SK-N-SH (cell line): ENCODE measurements at regions not wholly inside any gene's neighbourhood (a gene's known extent, or its start where the extent isn't known, plus 50 kb on each side); places are given as distances from the start of the nearest gene placed in this dataset.

Experiments used
- CTCF ChIA-PET: fragments of 300-600, 350-600 bp; formaldehyde crosslinking; extraction: SDS; loops from one replicate; lab custom pipeline; 2021; lab: Yijun Ruan, JAX
- POLR2A ChIA-PET: fragments of 350-600 bp; sonication (Branson Sonifier 250); formaldehyde crosslinking; extraction: SDS; loops from one replicate; lab custom pipeline; 2020; ENCODE audit warnings: antibody characterized with exemption, inconsistent platforms; lab: Yijun Ruan, JAX
- DNase-seq: peaks from one replicate; pipeline ENCODE4 v3.0.0; 2012
- H2AFZ ChIP-seq: fragments of 200-600 bp; sonication (generic); 2 replicates; pipeline ENCODE4 v1.8.1; 2016; ENCODE audit warnings: antibody characterized with exemption, mild to moderate bottlenecking, low read depth
- H3F3A ChIP-seq: fragments of 200-600 bp; sonication (generic); replicated peaks from 2 replicates; pipeline ENCODE3; 2016; ENCODE audit warnings: antibody characterized with exemption, mild to moderate bottlenecking; ENCODE audit not compliant: insufficient read depth
- H3K27ac ChIP-seq, 2 experiments: fragments of 200-500 bp in 1 of 2; fragments of 200-600 bp in 1 of 2; sonication (Bioruptor generic) in 1 of 2; sonication (generic), shearing (Covaris generic) in 1 of 2; 2 replicates each; pipeline versions ENCODE4 v1.5.1 to v1.6.1; 2014 to 2016; ENCODE audit warnings: low read depth in 2 of 2, inconsistent platforms in 1 of 2, low read length in 1 of 2, mild to moderate bottlenecking in 1 of 2, mixed read lengths in 1 of 2
- H3K27me3 ChIP-seq: fragments of 200-600 bp; sonication (generic), shearing (Covaris generic); 2 replicates; pipeline ENCODE4 v1.6.1; 2016; ENCODE audit warnings: mixed run types; ENCODE audit not compliant: insufficient read depth
- H3K36me3 ChIP-seq, 2 experiments: fragments of 200-500 bp in 1 of 2; fragments of 200-600 bp in 1 of 2; sonication (Bioruptor generic) in 1 of 2; sonication (generic) in 1 of 2; replicated peaks in 1 of 2; 2 replicates each; pipeline versions ENCODE3 to v1.5.1; 2014 to 2016; ENCODE audit warnings: low read length in 1 of 2, mild to moderate bottlenecking in 1 of 2; ENCODE audit not compliant: insufficient read depth in 2 of 2, control insufficient read depth in 1 of 2
- H3K4me1 ChIP-seq, 2 experiments: fragments of 200-500 bp in 1 of 2; fragments of 200-600 bp in 1 of 2; sonication (Bioruptor generic) in 1 of 2; sonication (generic), shearing (Covaris generic) in 1 of 2; 2 replicates each; pipeline versions ENCODE4 v1.5.1 to v1.6.1; 2014 to 2016; ENCODE audit warnings: low read depth in 1 of 2, low read length in 1 of 2, mixed run types in 1 of 2; ENCODE audit not compliant: insufficient read depth in 2 of 2, control insufficient read depth in 1 of 2
- H3K4me2 ChIP-seq: fragments of 200-600 bp; sonication (generic), shearing (Covaris generic); 2 replicates; pipeline ENCODE4 v1.6.1; 2017; ENCODE audit warnings: mixed run types
- H3K4me3 ChIP-seq, 2 experiments: fragments of 200-500 bp in 1 of 2; fragments of 200-600 bp in 1 of 2; sonication (Bioruptor generic) in 1 of 2; sonication (generic), shearing (Covaris generic) in 1 of 2; 2 replicates each; pipeline versions ENCODE4 v1.5.1 to v1.8.1; 2014 to 2016; ENCODE audit warnings: low read depth in 2 of 2, inconsistent platforms in 1 of 2, low read length in 1 of 2, mild to moderate bottlenecking in 1 of 2, mixed read lengths in 1 of 2, moderate library complexity in 1 of 2
- H3K79me2 ChIP-seq: fragments of 200-600 bp; sonication (generic); 2 replicates; pipeline ENCODE4 v1.8.1; 2017; ENCODE audit warnings: mild to moderate bottlenecking; ENCODE audit not compliant: insufficient read depth
- H3K9ac ChIP-seq: fragments of 200-600 bp; sonication (generic); 2 replicates; pipeline ENCODE4 v1.6.1; 2017; ENCODE audit warnings: mixed run types
- H3K9me2 ChIP-seq: fragments of 200-600 bp; sonication (generic); 2 replicates; pipeline ENCODE4 v1.6.1; 2017; ENCODE audit warnings: mixed run types
- H3K9me3 ChIP-seq: fragments of 200-600 bp; sonication (generic); 2 replicates; pipeline ENCODE4 v1.6.1; 2017; ENCODE audit warnings: mixed run types, mild to moderate bottlenecking, moderate library complexity
- H4K20me1 ChIP-seq: fragments of 200-600 bp; sonication (generic); 2 replicates; pipeline ENCODE4 v1.6.1; 2017; ENCODE audit warnings: mild to moderate bottlenecking, mixed run types; ENCODE audit not compliant: insufficient read depth
- CHD2 ChIP-seq: fragments of 150-350 bp; IDR thresholded peaks from 2 replicates; pipeline ENCODE4 v1.6.1; 2018; ENCODE audit warnings: low read length; ENCODE audit not compliant: partially characterized antibody
- FOSL2 ChIP-seq: IDR thresholded peaks from 2 replicates; pipeline ENCODE4 v1.4.0; 2012; ENCODE audit warnings: low read depth, mild to moderate bottlenecking, moderate library complexity, borderline replicate concordance
- FOXJ3 ChIP-seq: sonication (generic); formaldehyde crosslinking; IDR thresholded peaks from 2 replicates; pipeline ENCODE4 v1.5.1; 2020; ENCODE audit warnings: mild to moderate bottlenecking, missing genetic modification reagents
- FOXM1 ChIP-seq: IDR thresholded peaks from 2 replicates; pipeline ENCODE4 v1.4.0; 2012; ENCODE audit warnings: low read depth, mild to moderate bottlenecking
- GABPA ChIP-seq: IDR thresholded peaks from 2 replicates; pipeline ENCODE4 v1.4.0; 2012; ENCODE audit warnings: low read depth, mild to moderate bottlenecking
- MEF2A ChIP-seq: IDR thresholded peaks from 2 replicates; pipeline ENCODE4 v1.4.0; 2012; ENCODE audit warnings: low read depth, borderline replicate concordance
- MXI1 ChIP-seq: IDR thresholded peaks from 2 replicates; pipeline ENCODE4 v1.6.1; 2012; ENCODE audit warnings: mild to moderate bottlenecking, low read depth, low read length, improper control_type of control experiment
- NFIC ChIP-seq: IDR thresholded peaks from 2 replicates; pipeline ENCODE4 v1.4.0; 2012; ENCODE audit warnings: borderline replicate concordance
- NRF1 ChIP-seq: IDR thresholded peaks from 2 replicates; pipeline ENCODE4 v1.6.1; 2012; ENCODE audit warnings: low read depth, mild to moderate bottlenecking, low read length
- POLR2AphosphoS5 ChIP-seq: IDR thresholded peaks from 2 replicates; pipeline ENCODE4 v1.6.1; 2012; ENCODE audit warnings: low read depth, low read length
- RCOR1 ChIP-seq: fragments of 150-350 bp; IDR thresholded peaks from 2 replicates; pipeline ENCODE4 v1.6.1; 2017; ENCODE audit warnings: antibody characterized with exemption, low read length
- REST ChIP-seq: IDR thresholded peaks from 2 replicates; pipeline ENCODE4 v1.6.1; 2012; ENCODE audit warnings: mild to moderate bottlenecking, low read depth, low read length, moderate library complexity
- RFX5 ChIP-seq: IDR thresholded peaks from 2 replicates; pipeline ENCODE4 v1.6.1; 2012; ENCODE audit warnings: mild to moderate bottlenecking, improper control_type of control experiment, low read length
- RXRA ChIP-seq: IDR thresholded peaks from 2 replicates; pipeline ENCODE4 v1.4.0; 2012; ENCODE audit warnings: low read depth, mild to moderate bottlenecking, borderline replicate concordance
- SMC3 ChIP-seq: IDR thresholded peaks from 2 replicates; pipeline ENCODE4 v1.6.1; 2012; ENCODE audit warnings: low read depth, low read length, improper control_type of control experiment
- USF1 ChIP-seq: IDR thresholded peaks from 2 replicates; pipeline ENCODE4 v1.4.0; 2012; ENCODE audit warnings: low read depth, borderline replicate concordance
- USF2 ChIP-seq: fragments of 150-350 bp; IDR thresholded peaks from 2 replicates; pipeline ENCODE4 v1.6.1; 2017; ENCODE audit warnings: antibody characterized with exemption, low read length, low read depth, borderline replicate concordance
- YY1 ChIP-seq: IDR thresholded peaks from 2 replicates; pipeline ENCODE4 v1.4.0; 2012; ENCODE audit warnings: low read depth, mild to moderate bottlenecking
- ZBTB33 ChIP-seq: IDR thresholded peaks from 2 replicates; pipeline ENCODE4 v1.4.0; 2012; ENCODE audit warnings: low read depth, borderline replicate concordance
- whole genome bisulfite sequencing: methylation state at CpG from one replicate; pipeline ENCODE4 v1.1.6; 2017; ENCODE audit warnings: low lambda C conversion rate; 5-methylcytosine and 5-hydroxymethylcytosine counted together

- no peaks in the 10 kb centered on the region for H3K4me1 ChIP-seq
- 27% methylated on average over 11 of the region's 12 CpGs for WGBS
- no peaks in the 10 kb centered on the region for H3K36me3 ChIP-seq
- POLR2A ChIA-PET = no interaction called here
- TF ChIP-seq YY1 (no peak), RFX5 (no peak), FOSL2 (no peak), ZBTB33 (no peak), REST (no peak), POLR2AphosphoS5 (no peak), MEF2A (no peak), FOXM1 (no peak)
- no peak overlapping the region for H3K27ac ChIP-seq
- H3K9me3 ChIP-seq = no peaks in the 10 kb centered on the region
- H2AFZ ChIP-seq = no peak overlapping the region
- no peaks in the 10 kb centered on the region for H3F3A ChIP-seq
- H3K9me2 ChIP-seq = no peaks in the 10 kb centered on the region
- H3K9ac ChIP-seq = no peak overlapping the region
- no peaks in the 10 kb centered on the region for H3K79me2 ChIP-seq
- H4K20me1 ChIP-seq = no peaks in the 10 kb centered on the region
- H3K27me3 ChIP-seq = peaks cover 8% of the 10 kb centered on the region; the same call in 1 of the 2 replicates
- DNase-seq = no peak
- no peak overlapping the region for H3K4me2 ChIP-seq
- CTCF ChIA-PET = no interaction called here
- H3K4me3 ChIP-seq = no peak overlapping the region
Observed at GRCh38 chr19:28446511-28446910, 766.4 kb downstream of the UQCRFS1 start.

GRCh38 chr19:28445826-28446225 lies 767.1 kb downstream of the UQCRFS1 start:
- Histone ChIP-seq H3K4me3 (no peak overlapping the region), H2AFZ (no peak overlapping the region), H3K27ac (no peak overlapping the region), H4K20me1 (no peaks in the 10 kb centered on the region), H3K27me3 (peaks cover 8% of the 10 kb centered on the region; the same call in 1 of the 2 replicates), H3K36me3 (no peaks in the 10 kb centered on the region), H3K4me1 (no peaks in the 10 kb centered on the region), H3F3A (no peaks in the 10 kb centered on the region), H3K79me2 (no peaks in the 10 kb centered on the region), H3K9ac (no peak overlapping the region), H3K4me2 (peak overlapping the region; percentile 19; the same call in 1 of the 2 replicates), H3K9me2 (no peaks in the 10 kb centered on the region), H3K9me3 (no peaks in the 10 kb centered on the region)
- POLR2A ChIA-PET = no interaction called here
- CTCF ChIA-PET = no interaction called here
- DNase-seq = no peak
- 11% methylated on average over 11 of the region's 11 CpGs for WGBS
- no peak for TF ChIP-seq GABPA
- no peak for TF ChIP-seq MXI1
- TF ChIP-seq YY1 = no peak
- no peak for TF ChIP-seq RXRA
- no peak for TF ChIP-seq FOXJ3
- TF ChIP-seq CHD2 = no peak
- no peak for TF ChIP-seq MEF2A
- TF ChIP-seq USF2 = no peak
- TF ChIP-seq FOSL2 = no peak
- TF ChIP-seq SMC3 = no peak
- no peak for TF ChIP-seq POLR2AphosphoS5
- no peak for TF ChIP-seq RCOR1
- TF ChIP-seq NFIC = no peak
- TF ChIP-seq NRF1 = no peak
- no peak for TF ChIP-seq USF1
